Stimulated activated CD4-positive, alpha-beta T cell treated with anti-CD3 and anti-CD28 coated beads, Interleukin-2, amount 100 ng/mL, for 4 hours (primary cell): ENCODE measurements at regions not wholly inside any gene's neighbourhood (a gene's known extent, or its start where the extent isn't known, plus 50 kb on each side); places are given as distances from the start of the nearest gene placed in this dataset.

Experiments used
- DNase-seq: peaks from one replicate; pipeline ENCODE4 v3.0.0-alpha.2; 2020; ENCODE audit warnings: low read depth

- DNase-seq, result no peak
Observed at GRCh38 chr11:116112087-116112935, 608.1 kb upstream of the CADM1 start.

- no peak for DNase-seq
Observed at GRCh38 chr11:116111546-116111945, 607.3 kb upstream of the CADM1 start.

DNA sequence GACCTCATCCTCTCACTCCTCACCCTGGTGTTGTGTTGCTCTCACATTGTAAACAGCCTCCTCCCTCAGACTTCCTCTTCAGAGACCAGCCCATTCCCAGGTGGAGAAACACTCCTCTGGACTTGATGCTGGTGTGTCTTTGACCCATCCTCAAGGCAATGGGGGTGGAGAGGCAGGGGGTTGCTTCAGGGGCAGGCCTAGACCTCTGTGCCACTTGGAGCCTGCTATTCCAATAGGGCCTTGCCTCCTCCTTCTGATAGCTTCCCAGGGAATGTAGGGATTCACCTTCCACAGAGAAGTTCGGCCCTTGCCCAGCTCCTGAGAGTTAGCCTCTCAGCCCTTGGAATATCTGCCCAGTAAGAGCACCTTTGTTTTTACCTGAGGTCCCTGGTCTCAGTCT, 606.6 kb upstream of the CADM1 start:
- no peak for DNase-seq

DNA sequence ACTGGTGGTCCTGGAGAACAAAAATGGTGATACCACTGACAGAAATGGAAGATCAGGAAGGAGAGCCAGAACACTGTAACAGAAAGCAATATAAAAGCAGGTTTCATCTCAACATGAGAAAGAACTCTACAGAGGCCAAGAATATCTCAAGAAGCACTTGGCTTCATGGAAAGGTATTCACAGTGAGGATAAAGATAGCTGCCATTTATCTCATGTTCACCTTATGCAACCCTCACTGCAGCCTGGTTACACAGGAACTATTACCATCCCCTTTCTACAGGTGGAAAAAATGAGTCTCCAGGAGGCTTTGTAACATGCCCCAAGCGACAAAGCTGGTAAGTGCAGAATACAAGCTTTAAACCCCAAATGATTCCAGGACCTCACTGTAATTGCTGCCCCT, 606.1 kb upstream of the CADM1 start:
- no peak for DNase-seq

- DNase-seq, result no peak
Observed at GRCh38 chr11:116109228-116109627, 605.0 kb upstream of the CADM1 start.

DNA sequence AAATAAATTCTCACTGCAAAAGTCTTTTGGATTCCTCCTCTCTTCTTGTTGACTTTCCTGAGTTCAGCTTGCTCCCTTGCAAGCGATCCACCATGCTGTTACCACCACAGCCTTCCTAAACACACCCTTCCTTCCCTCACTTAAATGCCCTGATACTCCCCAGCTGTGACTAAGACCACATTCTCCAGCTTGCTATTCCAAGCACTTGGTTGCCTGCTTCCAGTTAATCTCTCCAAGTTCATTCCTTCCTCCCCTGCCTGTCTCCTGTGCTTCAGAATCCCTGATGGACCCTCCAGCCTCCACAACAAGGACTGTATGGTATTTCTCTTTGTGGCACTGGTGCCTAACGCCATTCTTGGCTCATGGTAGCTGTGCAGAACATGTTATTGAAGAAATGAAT, 603.9 kb upstream of the CADM1 start:
- no peak for DNase-seq

DNA sequence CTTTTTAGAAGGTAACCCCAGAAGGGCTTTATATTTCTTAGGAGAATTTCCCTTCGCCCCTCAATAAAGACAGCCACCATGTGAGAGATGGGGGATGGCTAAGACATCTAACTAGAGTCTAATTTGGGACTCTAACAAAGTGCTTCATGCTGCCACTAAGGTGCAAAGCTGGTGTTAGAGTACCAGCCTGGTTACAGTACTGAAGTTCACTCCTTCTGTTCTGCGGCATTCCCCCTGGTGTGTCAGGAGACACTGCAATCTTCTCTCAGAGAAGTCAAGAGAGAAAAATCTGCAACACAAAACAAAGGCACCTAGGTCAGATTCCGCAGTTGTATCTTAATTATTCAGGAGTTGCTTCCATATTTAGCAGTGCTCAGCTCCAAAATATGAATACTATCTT, 603.0 kb upstream of the CADM1 start:
- DNase-seq, result no peak

- no peak for DNase-seq
Observed at GRCh38 chr11:116104498-116105174, 600.4 kb upstream of the CADM1 start.

DNA sequence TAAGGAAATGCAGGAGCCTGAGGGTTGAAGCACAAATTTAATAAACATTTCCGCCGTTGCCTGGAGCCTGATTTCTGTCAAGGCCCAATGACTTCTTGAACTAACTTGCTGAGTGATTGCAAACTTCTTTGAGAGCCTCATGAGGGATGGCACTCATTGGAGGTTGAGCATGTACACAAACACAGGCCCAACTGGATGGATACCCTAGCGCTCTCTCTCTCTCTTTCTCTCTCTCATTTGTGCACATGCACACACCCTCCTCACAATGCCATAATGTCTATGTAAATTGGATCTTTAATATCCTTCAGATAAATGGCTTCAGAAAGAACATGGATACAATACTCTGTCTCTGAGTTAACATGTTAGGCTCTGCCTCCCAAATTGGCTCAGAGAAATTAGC, 597.7 kb upstream of the CADM1 start:
- no peak for DNase-seq

- DNase-seq, result no peak
Observed at GRCh38 chr11:116100016-116100415, 595.8 kb upstream of the CADM1 start.

DNA sequence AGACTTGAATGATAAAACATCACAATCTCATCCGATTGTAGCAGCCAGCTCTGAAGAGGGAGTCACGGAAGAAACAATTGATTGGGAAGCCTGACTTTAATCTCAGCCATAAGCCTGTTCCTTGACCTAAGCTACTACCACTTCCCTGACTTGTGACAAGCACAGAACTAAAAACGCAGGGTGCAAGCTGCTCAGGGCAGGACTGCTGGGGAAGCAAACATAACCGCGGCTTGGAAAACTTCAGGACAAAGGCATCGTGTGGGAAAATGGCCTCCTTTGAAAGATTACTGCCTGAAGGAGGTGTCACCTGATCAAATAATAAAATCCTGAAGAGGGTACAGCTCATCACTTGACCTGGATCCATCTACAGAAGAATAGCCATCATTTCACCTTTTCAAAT, 595.3 kb upstream of the CADM1 start:
- no peak for DNase-seq

DNA sequence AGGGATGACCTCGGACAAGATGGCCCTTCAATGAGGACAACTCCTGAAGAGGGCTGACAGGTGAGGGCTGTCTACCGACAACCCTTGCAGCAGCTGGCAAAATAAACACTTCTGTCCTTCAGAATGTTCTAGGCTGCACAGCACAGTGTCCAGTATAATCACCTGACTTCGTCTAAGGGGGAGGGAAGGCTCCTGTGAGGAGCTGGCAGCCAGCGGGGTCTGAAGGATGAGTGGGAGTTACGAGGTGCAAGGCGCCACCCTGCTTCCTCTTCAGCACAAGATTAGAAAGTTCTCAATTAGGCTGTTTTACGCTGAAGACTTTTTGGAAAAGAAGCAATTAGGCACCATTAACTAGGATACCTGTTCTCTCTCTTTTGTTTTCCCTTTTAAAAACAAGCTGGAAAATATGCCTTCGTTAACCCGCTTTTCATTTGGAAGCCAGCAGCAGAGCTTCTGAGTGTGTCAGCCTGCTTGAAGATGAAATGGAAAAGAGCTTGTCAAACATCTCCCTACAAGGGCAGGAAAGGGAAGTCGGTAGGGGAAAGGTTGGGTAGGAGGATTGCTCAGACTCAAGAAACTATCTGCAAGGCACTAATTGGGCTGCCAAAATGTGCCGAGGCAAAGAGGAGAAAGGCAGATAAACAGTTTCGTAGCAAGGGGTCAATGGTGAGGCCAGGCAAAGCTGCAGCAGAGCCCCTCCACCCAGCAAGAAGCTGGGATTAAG, 592.2 kb upstream of the CADM1 start:
- DNase-seq, result no peak

- no peak for DNase-seq
Observed at GRCh38 chr11:116093481-116094270, 589.5 kb upstream of the CADM1 start.

DNA sequence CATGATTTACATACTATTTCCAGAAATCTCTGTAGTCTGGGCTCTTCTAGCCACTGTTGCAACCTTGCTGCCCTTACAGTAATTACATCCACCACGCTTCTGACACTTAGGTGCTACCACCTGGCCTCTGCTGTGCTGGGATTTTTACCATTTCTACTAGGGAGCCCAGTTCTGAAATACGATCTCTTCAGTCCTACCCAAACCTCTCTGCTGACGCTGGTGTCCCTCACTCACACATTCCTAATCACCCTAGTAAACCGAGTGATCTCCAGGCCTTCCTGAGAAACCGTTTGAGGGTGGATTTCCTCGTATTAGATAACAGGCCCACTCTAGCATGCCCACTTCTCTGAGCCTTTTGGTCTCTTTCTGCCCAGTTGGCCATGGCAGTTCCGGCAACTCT, 588.9 kb upstream of the CADM1 start:
- no peak for DNase-seq

- no peak for DNase-seq
Observed at GRCh38 chr11:116086426-116086825, 582.2 kb upstream of the CADM1 start.

- DNase-seq, result no peak
Observed at GRCh38 chr11:116085031-116085635, 580.9 kb upstream of the CADM1 start.

- DNase-seq, result no peak
Observed at GRCh38 chr11:116084511-116084910, 580.3 kb upstream of the CADM1 start.

GRCh38 chr11:116082256-116082655, 578.0 kb upstream of the CADM1 start:
- DNase-seq, result no peak

DNA sequence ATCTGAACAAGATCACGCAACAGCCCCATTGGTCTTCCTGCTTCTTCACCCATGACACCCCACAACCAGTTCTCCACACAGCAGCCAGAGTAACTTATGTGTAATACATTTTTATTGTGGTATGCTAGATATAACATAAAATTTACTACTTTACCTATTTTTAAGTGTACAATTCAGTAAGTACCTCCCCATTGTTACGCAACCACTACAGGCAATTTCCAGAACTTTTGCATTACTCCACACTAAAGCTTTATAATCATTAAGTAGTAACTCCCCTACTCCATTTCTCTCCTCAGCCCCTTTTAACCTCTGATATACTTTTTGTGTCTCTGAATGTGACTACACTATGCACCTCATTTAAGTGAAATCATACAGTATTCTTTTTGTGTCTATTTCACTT, 575.4 kb upstream of the CADM1 start:
- no peak for DNase-seq

DNA sequence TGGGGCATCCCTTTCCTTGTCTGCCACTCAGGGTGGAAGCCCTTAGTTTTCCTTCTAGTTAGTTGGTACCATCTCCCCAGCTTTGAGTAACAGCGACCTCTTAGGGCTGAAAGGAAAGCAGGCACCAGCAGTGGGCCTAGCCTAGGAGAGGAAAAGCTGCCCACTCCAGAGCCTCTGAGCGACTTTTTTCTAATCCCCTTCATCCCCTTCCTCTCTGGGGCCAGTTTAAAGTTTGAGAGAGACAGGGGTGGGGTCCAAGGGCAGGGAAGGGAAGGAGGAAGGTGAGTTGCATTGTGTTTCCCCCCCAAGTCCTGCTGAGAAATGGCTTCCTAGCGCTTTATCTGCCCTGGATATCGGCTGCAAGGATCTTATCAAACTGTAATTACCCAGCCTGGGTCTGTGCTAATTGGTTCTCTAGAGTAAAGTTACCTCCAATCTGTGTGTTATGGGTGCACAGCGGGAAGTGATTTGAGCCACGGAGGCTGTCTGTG, 573.9 kb upstream of the CADM1 start:
- no peak for DNase-seq

GRCh38 chr11:116077092-116077491, 572.9 kb upstream of the CADM1 start:
- DNase-seq, result no peak
